ENCODE measurements at regions not wholly inside any gene's neighbourhood (a gene's known extent, or its start where the extent isn't known, plus 50 kb on each side); places are given as distances from the start of the nearest gene placed in this dataset.
"Not testable (repeated sequence)": the region's sequence is repeated elsewhere in the genome, so short reads cannot be mapped to it uniquely, and the experiment has no call there.

- no peak for DNase-seq
Observed at GRCh38 chr5:51034222-51034901, 348.9 kb upstream of the ISL1 start.

DNA sequence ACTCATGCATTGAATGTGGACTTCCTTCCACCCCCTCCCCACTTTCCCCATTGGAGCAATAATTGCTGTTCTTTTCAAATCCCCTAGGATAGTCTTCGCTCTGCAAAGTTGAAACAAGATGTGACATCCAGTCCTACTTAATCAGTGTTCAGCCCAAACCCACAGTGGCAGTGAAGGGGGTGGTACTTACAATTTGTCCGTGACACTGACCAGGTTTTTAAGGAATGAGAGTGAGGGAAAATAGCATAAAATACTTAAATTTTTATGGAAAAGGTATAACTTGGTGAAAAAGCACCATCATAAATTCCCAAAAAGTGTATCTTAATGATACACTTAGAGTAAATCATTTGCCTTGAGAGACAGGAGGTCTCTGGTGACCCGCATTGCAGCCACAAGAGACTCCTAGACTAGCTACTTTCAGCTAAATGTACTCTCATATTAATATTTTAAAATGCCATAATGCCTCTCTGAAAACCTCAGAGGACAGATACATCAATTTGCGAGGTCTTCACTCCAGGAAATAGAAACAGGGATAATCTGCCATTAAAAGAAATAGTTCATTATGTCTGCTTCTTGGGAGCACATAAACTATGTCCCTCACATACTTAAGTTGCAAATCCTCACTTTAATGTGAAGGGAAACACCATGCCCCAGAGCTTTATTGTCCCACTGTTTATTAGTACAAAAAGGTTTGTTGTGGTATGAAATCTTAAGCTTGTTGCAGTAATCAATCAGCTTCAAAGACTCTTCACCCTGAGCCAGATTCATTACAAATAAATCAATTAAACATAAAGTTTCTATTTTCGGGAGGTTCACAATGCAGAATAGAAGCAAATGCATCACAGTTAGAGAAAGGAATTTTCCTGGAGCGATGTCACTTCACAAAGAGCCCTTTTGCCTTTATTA lies 343.6 kb upstream of the ISL1 start:
- no peak for DNase-seq

DNA sequence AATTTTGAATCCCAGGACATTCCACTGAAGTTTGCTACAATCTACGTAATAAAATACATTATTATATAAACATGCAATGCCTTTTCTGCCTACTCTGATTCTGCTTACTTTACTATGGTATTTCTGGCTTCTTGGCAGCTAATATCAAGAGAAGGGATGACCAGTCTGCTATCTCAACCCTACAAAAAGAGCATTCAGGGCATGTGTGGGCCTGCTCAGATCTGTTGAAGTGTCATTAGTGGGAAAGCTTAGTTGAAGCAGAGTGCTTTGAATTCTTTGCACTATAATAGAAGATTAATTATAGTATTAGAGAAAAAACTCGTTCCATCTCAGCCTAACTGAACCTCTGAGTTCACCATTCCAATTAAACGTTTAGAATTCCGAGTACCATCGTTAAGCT lies 339.5 kb upstream of the ISL1 start:
- DNase-seq = no peak

DNA sequence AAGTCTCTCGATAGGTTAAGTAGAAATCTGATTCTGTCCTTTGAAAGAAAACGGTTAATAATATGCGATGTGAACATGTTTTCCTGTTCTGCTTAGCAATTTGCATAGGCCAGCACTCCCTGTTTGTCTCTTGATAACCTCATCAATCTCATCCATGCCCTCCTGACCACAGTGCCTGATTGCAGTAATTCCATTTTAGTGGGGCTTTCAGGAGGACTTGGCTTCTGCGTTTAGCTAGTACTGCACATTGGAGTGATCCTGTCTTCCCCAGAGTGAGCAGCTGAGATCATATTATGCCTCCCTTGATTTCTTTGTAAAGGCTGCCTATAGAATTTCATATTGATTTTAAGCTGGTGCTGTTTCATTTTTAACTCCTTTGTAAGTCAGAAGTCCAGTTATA lies 335.9 kb upstream of the ISL1 start:
- DNase-seq = no peak

DNA sequence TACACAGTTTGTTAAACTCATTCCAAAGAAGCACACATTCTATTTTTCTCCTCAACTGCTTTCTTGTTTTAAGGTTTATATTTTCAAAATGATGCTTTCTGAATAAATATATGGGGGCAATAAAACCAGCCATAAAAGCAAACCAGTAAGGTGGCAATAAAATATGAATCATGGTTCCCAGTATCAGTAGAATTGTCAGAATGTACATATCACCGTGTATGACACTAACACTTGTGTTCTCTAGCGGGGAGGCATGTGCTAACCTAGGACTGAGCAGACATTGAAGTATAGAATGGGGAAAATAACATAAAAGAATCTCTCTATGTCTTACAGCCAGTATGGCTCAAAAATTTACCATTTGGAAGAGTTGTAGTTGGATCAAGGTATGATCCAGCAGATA lies 329.9 kb upstream of the ISL1 start:
- DNase-seq = no peak

GRCh38 chr5:51060953-51061352 lies 322.3 kb upstream of the ISL1 start:
- DNase-seq = no peak

GRCh38 chr5:51072937-51073336 lies 310.3 kb upstream of the ISL1 start:
- DNase-seq = no peak

DNA sequence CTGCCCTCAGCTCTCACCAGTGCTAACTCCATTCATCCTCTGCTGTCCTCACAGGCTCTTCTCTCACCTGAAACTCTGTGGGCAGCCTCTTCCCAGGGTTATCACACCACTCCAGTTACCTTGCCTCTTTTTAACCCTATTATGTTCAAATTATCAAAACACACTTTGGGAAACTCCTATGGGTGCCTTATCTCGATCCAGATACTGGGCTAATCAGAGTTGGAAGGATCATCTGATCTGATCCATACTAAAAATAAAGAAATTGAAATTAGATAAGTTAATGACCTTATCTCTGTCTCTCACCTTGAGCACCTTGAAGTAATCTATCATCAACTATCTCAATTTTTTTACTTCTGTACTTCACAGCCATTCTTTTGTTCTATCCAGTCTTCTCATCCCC lies 300.5 kb upstream of the ISL1 start:
- DNase-seq = no peak

GRCh38 chr5:51091816-51092215 lies 291.4 kb upstream of the ISL1 start:
- DNase-seq = no peak

DNA sequence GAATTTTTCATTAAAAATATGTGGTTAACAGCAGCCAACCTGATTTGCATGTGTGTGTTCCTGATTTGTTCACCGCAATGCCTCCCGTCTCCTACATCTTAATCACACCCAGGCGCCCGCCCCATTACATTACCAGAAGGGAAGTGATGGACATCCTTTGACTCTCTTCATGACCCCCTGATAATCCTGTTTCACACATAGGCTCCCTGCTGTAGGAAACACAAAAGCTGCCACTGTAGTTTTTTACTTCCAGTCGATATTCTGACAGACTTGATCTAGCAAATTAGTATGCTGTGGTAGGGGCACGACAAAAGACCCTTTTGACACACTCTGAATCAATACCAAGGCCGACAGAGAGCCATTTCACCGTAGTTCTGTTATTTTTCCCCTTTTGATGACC lies 287.8 kb upstream of the ISL1 start:
- DNase-seq = peak; percentile 51

- DNase-seq = no peak
Observed at GRCh38 chr5:51096859-51097258, 286.4 kb upstream of the ISL1 start.

DNA sequence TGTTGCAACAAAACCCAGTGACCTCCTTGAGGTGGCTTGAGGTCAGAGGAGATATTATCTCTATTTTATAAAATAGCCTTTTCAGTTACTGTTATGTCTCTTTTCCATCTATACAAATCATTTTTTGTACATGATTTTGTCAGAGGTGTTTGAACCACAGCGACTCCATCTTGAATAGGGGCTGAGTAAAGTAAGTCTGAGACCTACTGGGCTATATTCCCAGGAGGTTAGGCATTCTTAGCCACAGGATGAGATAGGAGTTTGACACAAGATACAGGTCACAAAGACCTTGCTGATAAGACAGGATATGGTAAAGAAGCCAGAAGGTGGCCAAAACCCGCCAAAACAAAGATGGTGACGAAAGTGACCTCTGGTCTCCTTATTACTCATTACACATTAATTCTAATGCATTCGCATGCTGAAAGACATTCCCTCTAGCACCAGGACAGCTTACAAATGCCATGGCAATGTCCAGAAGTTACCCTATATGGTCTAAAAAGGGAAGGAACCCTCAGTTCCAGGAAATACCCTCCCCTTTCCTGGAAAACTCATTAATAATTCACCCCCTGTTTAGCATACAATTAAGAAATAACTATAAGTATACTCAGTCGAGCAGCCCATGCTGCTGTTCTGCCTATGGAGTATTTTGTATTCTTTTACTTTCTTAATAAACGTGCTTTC lies 283.9 kb upstream of the ISL1 start:
- no peak for DNase-seq

- DNase-seq = no peak
Observed at GRCh38 chr5:51104556-51104955, 278.7 kb upstream of the ISL1 start.

DNA sequence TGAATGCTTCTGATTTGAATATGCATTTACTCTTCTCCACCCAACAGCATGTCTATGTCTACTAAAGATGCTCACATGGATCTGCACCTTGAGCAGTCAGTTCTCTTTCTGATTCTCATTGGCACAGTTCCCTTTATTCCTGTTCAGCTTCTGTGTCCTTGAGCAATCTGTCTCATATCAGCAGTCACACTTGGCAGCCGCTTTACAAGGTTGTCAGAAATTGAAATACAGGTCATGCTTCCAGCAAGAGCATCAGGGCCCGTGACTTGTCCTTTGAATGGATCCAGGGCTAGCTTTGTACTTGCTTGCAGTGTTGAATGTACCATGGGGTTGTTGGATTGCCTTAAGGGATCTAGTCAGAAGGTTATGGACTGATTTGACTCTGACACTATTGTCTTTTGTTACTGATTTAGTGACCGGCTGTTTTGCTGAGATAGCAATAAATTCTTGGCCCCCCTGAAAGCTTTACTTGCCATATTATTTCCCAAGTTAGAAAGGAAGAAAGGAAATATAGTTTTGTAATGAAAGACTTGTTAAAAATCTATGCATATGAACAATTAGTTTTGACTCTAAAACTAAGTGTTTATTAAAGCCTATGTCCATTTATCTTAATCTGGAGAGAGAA lies 273.4 kb upstream of the ISL1 start:
- DNase-seq = no peak

DNA sequence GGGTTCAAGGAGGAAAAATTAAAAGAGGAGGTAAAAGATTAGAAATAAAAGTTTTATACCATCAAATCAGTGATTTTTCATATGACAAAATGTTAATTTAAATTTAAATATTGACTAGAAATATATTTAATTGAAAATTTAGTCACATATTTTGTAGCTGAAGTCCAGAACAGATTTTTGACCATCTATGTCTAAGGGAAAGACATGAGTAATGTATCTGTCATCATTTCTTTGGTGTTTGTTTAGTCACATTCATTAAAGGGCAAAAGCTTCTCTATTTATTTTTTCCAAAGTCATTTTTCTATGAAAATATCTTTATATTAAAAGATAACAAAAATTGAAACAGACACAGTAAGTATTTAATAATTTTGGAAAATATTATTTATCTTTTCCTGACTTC lies 252.0 kb upstream of the ISL1 start:
- no peak for DNase-seq

GRCh38 chr5:51138164-51138563 lies 245.1 kb upstream of the ISL1 start:
- DNase-seq = no peak

GRCh38 chr5:51148437-51148836 lies 234.8 kb upstream of the ISL1 start:
- DNase-seq = no peak

- DNase-seq = no peak
Observed at GRCh38 chr5:51156222-51156621, 227.0 kb upstream of the ISL1 start.

DNA sequence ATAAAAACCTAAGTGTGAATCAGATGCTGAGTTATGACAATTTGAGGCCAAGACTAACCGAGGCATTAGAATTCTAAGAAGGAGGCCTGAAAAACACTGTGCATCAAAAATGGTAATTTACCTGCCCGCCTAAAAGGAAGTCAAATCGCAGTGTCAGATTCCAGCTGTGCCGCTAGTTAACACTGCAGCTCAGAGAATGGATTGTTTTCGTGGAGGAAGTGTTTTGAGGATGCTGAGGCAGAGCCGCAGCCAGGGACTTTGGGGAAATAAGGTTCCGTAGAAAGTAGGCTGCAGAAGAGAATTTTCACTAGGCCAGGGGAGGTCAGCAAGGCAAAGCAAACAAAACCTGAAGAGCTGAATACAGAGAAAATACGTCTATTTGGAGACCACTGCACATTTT lies 226.4 kb upstream of the ISL1 start:
- no peak for DNase-seq

- no peak for DNase-seq
Observed at GRCh38 chr5:51159164-51159563, 224.1 kb upstream of the ISL1 start.

DNA sequence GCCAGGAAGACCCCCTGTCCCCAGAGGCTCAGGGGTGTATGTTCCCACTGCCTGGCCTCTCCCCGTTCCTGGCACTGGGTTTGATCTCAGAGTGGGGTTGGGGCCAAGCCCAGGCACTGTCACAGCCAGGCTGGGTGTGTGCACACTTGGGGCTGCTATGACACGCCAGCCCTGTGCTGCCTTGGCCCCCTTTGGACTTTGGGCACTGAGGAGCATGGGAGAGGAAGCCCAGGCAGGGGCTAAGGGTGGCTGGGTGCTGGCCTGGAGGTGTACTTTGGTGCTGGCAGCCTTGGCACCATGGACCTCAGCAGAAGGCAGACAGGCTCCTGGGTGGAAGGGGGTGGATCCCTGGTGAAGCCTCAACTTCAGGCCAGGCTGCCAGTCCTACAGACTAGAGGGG lies 223.6 kb upstream of the ISL1 start:
- DNase-seq = no peak

DNA sequence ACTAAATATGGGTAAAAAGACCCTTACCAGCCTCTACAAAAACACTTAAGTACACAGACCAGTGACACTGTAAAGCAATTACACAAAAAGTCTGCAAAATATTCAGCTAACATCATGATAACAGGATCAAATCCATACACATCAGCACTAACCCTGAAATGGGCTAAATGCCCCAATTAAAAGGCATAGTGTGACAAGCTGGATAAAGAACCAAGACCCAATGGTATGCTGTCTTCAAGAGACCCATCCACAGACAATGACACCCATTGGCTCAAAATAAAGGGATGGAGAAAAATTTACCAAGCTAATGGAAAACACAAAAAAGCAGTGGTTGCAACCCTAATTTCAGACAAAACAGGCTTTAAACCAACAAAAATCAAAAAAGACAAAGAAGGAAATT lies 221.0 kb upstream of the ISL1 start:
- DNase-seq = no peak

GRCh38 chr5:51165621-51166020 lies 217.6 kb upstream of the ISL1 start:
- DNase-seq = not testable (repeated sequence)
